Breast epithelium (tissue), 3 donors: ENCODE measurements at regions not wholly inside any gene's neighbourhood (a gene's known extent, or its start where the extent isn't known, plus 50 kb on each side); places are given as distances from the start of the nearest gene placed in this dataset.

Experiments
- CTCF ChIP-seq, 3 donors: fragments of 450-650 bp; IDR thresholded peaks; one replicate each; pipeline ENCODE4 v1.5.1; 2016 to 2017; ENCODE audit warnings: antibody characterized with exemption in 3 of 3, mild to moderate bottlenecking in 3 of 3, moderate library complexity in 3 of 3
- POLR2A ChIP-seq: fragments of 450-650 bp; IDR thresholded peaks from one replicate; pipeline ENCODE4 v1.6.1; 2016; ENCODE audit warnings: antibody characterized with exemption, mild to moderate bottlenecking, moderate library complexity

- TF ChIP-seq POLR2A = no peak
- TF ChIP-seq CTCF (IDR thresholded peaks at IDR 0.05) = no peak
Observed at GRCh38 chr5:126101901-126102300, 321.3 kb upstream of the GRAMD2B start.
